ENCODE measurements at regions not wholly inside any gene's neighbourhood (a gene's known extent, or its start where the extent isn't known, plus 50 kb on each side); places are given as distances from the start of the nearest gene placed in this dataset.

DNA sequence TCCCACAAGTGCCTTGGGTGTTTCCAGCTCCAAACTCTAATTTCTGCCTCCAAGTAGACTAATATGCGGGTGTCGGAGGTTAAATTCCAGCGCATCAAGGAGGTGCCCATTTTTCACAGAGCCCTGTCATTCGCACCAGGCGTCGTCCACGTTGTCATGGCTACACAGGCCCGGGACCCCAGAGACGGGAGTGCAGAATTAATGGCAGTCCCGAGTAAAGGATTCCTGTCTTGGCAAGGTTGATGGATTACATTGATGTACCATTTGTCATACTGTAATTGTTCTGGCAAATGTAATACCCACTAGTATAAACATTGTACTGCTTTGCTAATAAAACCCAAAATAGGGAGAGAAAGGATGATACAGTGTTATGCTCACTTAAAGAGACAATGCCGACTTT, 222.9 kb upstream of the MYL2 start:
- DNase-seq (ENCODE audit: low spot score) (no peak), ATAC-seq (ENCODE audit: low FRiP score) (no peak)
- TF ChIP-seq, protein P1, sequence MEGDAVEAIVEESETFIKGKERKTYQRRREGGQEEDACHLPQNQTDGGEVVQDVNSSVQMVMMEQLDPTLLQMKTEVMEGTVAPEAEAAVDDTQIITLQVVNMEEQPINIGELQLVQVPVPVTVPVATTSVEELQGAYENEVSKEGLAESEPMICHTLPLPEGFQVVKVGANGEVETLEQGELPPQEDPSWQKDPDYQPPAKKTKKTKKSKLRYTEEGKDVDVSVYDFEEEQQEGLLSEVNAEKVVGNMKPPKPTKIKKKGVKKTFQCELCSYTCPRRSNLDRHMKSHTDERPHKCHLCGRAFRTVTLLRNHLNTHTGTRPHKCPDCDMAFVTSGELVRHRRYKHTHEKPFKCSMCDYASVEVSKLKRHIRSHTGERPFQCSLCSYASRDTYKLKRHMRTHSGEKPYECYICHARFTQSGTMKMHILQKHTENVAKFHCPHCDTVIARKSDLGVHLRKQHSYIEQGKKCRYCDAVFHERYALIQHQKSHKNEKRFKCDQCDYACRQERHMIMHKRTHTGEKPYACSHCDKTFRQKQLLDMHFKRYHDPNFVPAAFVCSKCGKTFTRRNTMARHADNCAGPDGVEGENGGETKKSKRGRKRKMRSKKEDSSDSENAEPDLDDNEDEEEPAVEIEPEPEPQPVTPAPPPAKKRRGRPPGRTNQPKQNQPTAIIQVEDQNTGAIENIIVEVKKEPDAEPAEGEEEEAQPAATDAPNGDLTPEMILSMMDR (IDR thresholded peaks at IDR 0.05), result no peak

DNA sequence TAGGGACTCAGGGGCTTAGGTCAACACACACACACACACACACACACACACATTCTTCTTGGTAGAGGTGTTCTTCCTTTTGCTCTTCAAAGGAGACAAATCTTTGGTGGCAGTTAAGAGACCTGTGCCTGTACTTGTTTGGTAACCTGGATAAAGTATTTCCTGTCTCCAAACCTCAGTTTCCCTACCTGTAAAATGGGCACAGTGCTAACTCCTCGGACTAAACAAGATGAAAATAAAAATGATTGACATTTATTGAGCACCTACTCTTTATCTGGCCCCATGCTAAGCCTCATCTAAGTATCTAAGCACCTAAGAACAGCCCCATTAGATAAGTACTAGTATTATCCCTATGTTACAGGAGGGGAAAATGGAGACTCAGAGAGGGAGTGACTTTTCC, 220.8 kb upstream of the MYL2 start:
- no peak for DNase-seq (ENCODE audit: low spot score)
- ATAC-seq (ENCODE audit: low FRiP score), result no peak
- TF ChIP-seq, protein P1 (IDR thresholded peaks at IDR 0.05), result no peak

DNA sequence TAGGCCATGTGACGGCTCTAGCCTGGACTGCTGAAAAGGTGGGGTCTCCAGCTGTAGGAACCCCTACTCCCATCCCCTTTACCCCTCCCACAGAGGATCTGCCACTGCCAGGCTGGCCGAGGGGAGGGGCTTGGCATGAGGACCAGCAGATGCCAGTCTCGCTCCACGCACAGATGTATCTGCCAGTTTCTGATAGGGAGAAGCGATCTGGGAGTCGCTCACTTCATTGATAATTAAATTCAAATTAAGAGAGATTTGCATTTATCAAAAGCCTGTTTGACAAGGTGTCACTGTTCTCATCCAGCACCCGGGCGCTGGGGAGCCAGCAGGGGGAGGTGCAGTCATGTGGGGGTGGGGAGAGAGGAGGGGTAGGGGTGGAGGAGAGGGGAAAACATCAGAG, 217.6 kb upstream of the MYL2 start:
- TF ChIP-seq, protein P1 (IDR thresholded peaks at IDR 0.05), result no peak
- DNase-seq (ENCODE audit: low spot score), result no peak

DNA sequence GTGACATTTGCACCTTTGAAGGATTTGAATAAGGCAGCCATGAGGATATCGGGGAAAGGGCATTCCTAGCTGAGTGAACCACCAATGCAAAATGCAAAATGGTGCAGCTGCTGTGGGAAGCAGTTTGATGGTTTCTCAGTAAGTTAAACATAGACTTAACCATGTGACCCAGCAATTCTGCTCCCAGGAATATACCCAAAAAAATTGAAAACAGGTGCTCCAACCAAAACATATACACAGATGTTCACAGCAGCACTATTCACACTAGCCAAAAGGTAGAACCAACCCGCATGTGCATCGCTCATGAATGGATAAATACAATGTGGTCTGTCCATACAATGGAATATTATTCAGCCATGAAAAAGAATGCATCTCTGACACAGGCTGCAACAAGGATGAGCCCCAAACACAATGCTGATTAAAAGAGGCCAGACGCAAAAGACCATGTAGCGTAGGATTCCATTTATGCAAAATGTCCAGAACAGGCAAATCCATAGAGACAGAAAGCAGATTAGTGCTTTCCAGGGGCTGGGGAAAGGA, 215.0 kb upstream of the MYL2 start:
- ATAC-seq (ENCODE audit: low FRiP score) (no peak), DNase-seq (ENCODE audit: low spot score) (no peak)
- TF ChIP-seq, protein P1 (IDR thresholded peaks at IDR 0.05), result no peak

More for the DNA sequence above, 217.6 kb upstream of the MYL2 start:
- ATAC-seq (ENCODE audit: low FRiP score), result no peak

DNA sequence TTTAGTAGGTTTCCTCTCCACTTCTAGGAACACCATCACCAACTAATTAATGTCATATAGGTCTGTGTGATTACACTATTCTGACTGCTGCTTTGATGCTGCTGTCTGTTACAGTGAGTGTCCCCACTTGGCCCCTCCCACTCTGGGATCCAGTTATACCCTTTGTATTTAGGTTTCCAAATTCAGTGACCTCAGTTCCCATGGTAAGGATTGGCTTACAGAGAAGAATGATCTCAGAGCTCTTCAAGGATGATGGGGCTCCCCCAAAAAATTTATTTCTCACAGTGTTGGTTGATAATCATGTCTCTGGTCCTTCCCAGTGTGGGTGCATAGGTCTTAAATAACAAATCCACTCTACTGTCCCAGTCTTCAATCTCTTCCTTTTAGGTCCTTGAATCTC, 210.0 kb upstream of the MYL2 start:
- TF ChIP-seq, protein P1 (IDR thresholded peaks at IDR 0.05), result no peak
- ATAC-seq (ENCODE audit: low FRiP score) (no peak), DNase-seq (ENCODE audit: low spot score) (no peak)

DNA sequence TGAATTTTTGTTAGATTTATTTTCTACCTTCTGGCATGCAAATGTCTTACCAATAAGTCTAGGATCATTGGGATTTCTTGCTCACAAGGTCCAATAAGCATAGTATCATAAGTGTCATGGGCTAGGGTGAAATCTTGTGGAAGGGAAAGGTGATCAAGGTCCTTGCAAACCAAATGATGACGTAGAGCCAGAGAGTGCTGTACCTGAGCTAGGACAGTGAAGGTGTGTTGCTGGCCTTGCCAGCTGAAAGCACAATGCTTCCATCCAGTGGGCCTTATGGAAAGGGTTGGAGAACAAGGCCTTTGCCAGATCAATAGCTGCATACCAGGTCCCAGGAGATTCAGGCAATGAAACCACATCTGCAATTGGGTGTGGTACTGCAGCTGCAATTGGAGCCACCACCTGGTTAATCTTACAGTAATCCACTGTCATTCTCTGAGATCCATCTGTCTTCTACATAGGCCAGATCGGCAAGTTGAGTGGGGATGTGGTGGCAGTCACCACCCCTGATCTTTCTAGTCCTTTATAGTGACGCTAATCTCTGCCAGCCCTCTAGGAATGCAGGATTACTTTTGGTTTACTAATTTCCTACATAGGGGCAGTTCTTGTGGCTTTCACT, 208.9 kb upstream of the MYL2 start:
- DNase-seq (ENCODE audit: low spot score), result no peak
- no peak for ATAC-seq (ENCODE audit: low FRiP score)
- TF ChIP-seq, protein P1 (IDR thresholded peaks at IDR 0.05), result no peak

DNA sequence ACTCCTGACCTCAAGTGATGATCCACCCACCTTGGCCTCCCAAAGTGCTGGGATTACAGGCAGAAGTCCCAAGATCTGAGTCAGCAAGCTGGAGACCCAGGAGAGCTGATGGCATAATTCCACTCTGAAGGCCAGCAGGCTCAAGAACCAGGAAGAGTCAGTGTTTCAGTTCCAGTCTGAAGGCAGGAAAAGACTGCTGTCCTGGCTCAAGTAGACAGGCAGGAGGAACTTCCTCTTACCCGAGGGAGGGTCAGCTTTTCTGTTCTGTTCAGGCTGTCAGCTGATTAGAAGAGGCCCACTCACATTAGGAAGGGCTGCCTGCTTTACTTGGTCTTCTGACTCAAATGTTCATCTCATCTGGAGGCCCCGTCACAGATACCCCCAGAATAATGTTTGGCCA, 206.0 kb upstream of the MYL2 start:
- DNase-seq (ENCODE audit: low spot score), result no peak
- TF ChIP-seq, protein P1 (IDR thresholded peaks at IDR 0.05), result no peak
- no peak for ATAC-seq (ENCODE audit: low FRiP score)

All from omental fat pad (tissue), 3 donors.